NCI-H345 treated with DMSO at 0.1 percent for 48 hours (cell line): ENCODE measurements at regions not wholly inside any gene's neighbourhood (a gene's known extent, or its start where the extent isn't known, plus 50 kb on each side); places are given as distances from the start of the nearest gene placed in this dataset.
A peak's percentile ranks its signal among the peaks of the same experiment; 100 is the strongest.
"Not testable (repeated sequence)": the region's sequence is repeated elsewhere in the genome, so short reads cannot be mapped to it uniquely, and the experiment has no call there.

ENCODE experiments used
- DNase-seq: peaks from one replicate; lab custom pipeline; 2025; ENCODE audit not compliant: unreplicated experiment; lab: John Stamatoyannopoulos, UW

GRCh38 chr9:2277644-2278043, 262.5 kb downstream of the SMARCA2 start:
- not testable (repeated sequence) for DNase-seq

- DNase-seq = not testable (repeated sequence)
Measured at GRCh38 chr9:2279138-2279537, 264.0 kb downstream of the SMARCA2 start.

- DNase-seq = no peak
Measured at GRCh38 chr9:2281031-2281802, 266.1 kb downstream of the SMARCA2 start.

GRCh38 chr9:2281803-2282185, 266.6 kb downstream of the SMARCA2 start:
- DNase-seq = no peak

GRCh38 chr9:2284770-2285169, 269.6 kb downstream of the SMARCA2 start:
- no peak for DNase-seq

- DNase-seq = no peak
Measured at GRCh38 chr9:2285416-2286332, 270.5 kb downstream of the SMARCA2 start.

- DNase-seq = no peak
Measured at GRCh38 chr9:2286333-2286705, 271.2 kb downstream of the SMARCA2 start.

- DNase-seq = no peak
Measured at GRCh38 chr9:2286825-2287455, 271.8 kb downstream of the SMARCA2 start.

GRCh38 chr9:2288309-2288708, 273.2 kb downstream of the SMARCA2 start:
- no peak for DNase-seq

- DNase-seq = no peak
Measured at GRCh38 chr9:2289263-2289662, 274.1 kb downstream of the SMARCA2 start.

GRCh38 chr9:2290382-2290781, 275.2 kb downstream of the SMARCA2 start:
- no peak for DNase-seq

- DNase-seq = peak; percentile 98
Measured at GRCh38 chr9:2291980-2292704, 277.0 kb downstream of the SMARCA2 start.

GRCh38 chr9:2292733-2293132, 277.6 kb downstream of the SMARCA2 start:
- no peak for DNase-seq

- DNase-seq = no peak
Measured at GRCh38 chr9:2297771-2298170, 282.6 kb downstream of the SMARCA2 start.

GRCh38 chr9:2298217-2298616, 283.1 kb downstream of the SMARCA2 start:
- DNase-seq = no peak

GRCh38 chr9:2299156-2299842, 284.2 kb downstream of the SMARCA2 start:
- DNase-seq = peak; percentile 99

GRCh38 chr9:2299843-2300205, 284.7 kb downstream of the SMARCA2 start:
- no peak for DNase-seq

- DNase-seq = no peak
Measured at GRCh38 chr9:2300325-2300724, 285.2 kb downstream of the SMARCA2 start.

GRCh38 chr9:2302606-2303005, 287.5 kb downstream of the SMARCA2 start:
- DNase-seq = peak; percentile 86

- DNase-seq = no peak
Measured at GRCh38 chr9:2303056-2303455, 287.9 kb downstream of the SMARCA2 start.
